Gastrocnemius medialis (tissue), 4 donors: ENCODE measurements at regions not wholly inside any gene's neighbourhood (a gene's known extent, or its start where the extent isn't known, plus 50 kb on each side); places are given as distances from the start of the nearest gene placed in this dataset.

ENCODE experiments used
- ATAC-seq, 2 donors: fragments of 150-250 bp; one replicate each; pipeline ENCODE4 v1.9.1; 2016
- DNase-seq, 2 donors: peaks; one replicate each; pipeline ENCODE4 v3.0.0-alpha.2; 2019
- H3K27ac ChIP-seq, 4 donors: fragments of 200-600 bp; sonication (generic); 1 replicate in 1 of 4; 2 replicates in 3 of 4; pipeline ENCODE4 v1.5.1; 2016 to 2018; ENCODE audit warnings: mild to moderate bottlenecking in 2 of 4, moderate library complexity in 1 of 4
- H3K27me3 ChIP-seq, 3 donors: fragments of 200-600 bp; sonication (generic) in 2 of 3; 1 replicate in 1 of 3; 2 replicates in 2 of 3; pipeline versions ENCODE4 v1.5.1 to v1.6.0; 2016 to 2019; ENCODE audit warnings: mild to moderate bottlenecking in 1 of 3, moderate library complexity in 1 of 3
- H3K36me3 ChIP-seq, 2 donors: fragments of 200-600 bp; sonication (generic) in 1 of 2; one replicate each; pipeline ENCODE4 v1.5.1; 2017 to 2018
- H3K4me1 ChIP-seq, 2 donors: fragments of 200-600 bp; sonication (generic) in 1 of 2; one replicate each; pipeline ENCODE4 v1.5.1; 2016 to 2017; ENCODE audit warnings: mild to moderate bottlenecking in 2 of 2
- H3K4me3 ChIP-seq, 4 donors: fragments of 200-600 bp; sonication (generic) in 3 of 4; 1 replicate in 1 of 4; 2 replicates in 3 of 4; pipeline ENCODE4 v1.5.1; 2016 to 2019; ENCODE audit warnings: mild to moderate bottlenecking in 2 of 4
- H3K9me3 ChIP-seq, 3 donors: fragments of 200-600 bp; sonication (generic) in 2 of 3; 1 replicate in 1 of 3; 2 replicates in 2 of 3; pipeline ENCODE4 v1.5.1; 2016 to 2019
- POLR2A ChIP-seq, 2 donors: fragments of 450-650 bp; IDR thresholded peaks; one replicate each; pipeline ENCODE4 v1.6.1; 2017; ENCODE audit warnings: antibody characterized with exemption in 2 of 2, mild to moderate bottlenecking in 2 of 2, moderate library complexity in 2 of 2
- in situ Hi-C, 4 donors: fragments of 200-750 bp; cut with MboI; loops; one replicate each; pipeline versions ENCODE4 v1.15.0 to v1.8.0; 2017; ENCODE audit warnings: low sequenced_read_pairs in 4 of 4
- intact Hi-C: fragments of 100-400 bp; cut with DNase I; formaldehyde crosslinking; loops from one replicate; pipeline ENCODE4 v1.15.1; 2023; ENCODE audit warnings: low total_unique reads
- TF ChIP-seq, protein P1 (sequence below), 5 experiments: fragments of 450-650 bp in 3 of 5; fragments of 200-600 bp in 2 of 5; sonication (generic) in 2 of 5; IDR thresholded peaks in 4 of 5; conservative IDR thresholded peaks in 1 of 5; 1 replicate in 4 of 5; 2 replicates in 1 of 5; pipeline ENCODE4 v1.5.1; 2016 to 2019; ENCODE audit warnings: antibody characterized with exemption in 5 of 5, mild to moderate bottlenecking in 3 of 5, moderate library complexity in 3 of 5

DNA sequence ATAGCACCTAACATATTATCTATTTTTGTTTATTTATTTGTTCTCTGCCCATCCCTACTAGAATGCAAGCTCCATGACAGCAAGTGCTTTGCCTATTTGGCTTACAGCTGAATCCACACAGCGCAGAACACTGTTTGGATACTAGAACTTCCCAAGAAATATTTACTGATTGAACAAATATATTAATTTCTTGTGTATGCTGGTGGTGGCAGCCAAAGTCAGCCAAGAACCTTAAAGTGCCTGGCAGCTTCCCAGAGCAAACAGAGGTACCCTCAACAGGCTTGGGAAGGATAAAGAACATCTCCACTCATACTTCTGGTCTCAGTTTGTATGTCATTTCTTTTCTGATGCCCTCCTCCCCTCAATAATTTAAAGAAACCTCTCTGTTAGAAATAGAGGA, 111.8 kb upstream of the SLC25A36 start:
- no peak overlapping the region for H3K27ac ChIP-seq
- no peak for TF ChIP-seq POLR2A (IDR thresholded peaks at IDR 0.05)
- TF ChIP-seq, protein P1, sequence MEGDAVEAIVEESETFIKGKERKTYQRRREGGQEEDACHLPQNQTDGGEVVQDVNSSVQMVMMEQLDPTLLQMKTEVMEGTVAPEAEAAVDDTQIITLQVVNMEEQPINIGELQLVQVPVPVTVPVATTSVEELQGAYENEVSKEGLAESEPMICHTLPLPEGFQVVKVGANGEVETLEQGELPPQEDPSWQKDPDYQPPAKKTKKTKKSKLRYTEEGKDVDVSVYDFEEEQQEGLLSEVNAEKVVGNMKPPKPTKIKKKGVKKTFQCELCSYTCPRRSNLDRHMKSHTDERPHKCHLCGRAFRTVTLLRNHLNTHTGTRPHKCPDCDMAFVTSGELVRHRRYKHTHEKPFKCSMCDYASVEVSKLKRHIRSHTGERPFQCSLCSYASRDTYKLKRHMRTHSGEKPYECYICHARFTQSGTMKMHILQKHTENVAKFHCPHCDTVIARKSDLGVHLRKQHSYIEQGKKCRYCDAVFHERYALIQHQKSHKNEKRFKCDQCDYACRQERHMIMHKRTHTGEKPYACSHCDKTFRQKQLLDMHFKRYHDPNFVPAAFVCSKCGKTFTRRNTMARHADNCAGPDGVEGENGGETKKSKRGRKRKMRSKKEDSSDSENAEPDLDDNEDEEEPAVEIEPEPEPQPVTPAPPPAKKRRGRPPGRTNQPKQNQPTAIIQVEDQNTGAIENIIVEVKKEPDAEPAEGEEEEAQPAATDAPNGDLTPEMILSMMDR (IDR thresholded peaks at IDR 0.05 in 4 of 5, conservative IDR thresholded peaks at IDR 0.05 in 1 of 5): no peak
- in situ Hi-C loops: no loop called here
- H3K4me1 ChIP-seq: no peaks in the 10 kb centered on the region
- ATAC-seq (no peak), DNase-seq (no peak)
- no peaks in the 10 kb centered on the region for H3K36me3 ChIP-seq
- H3K27me3 ChIP-seq: no peaks in the 10 kb centered on the region
- no peaks in the 10 kb centered on the region for H3K9me3 ChIP-seq
- H3K4me3 ChIP-seq: no peak overlapping the region
- intact Hi-C loops: no loop called here

DNA sequence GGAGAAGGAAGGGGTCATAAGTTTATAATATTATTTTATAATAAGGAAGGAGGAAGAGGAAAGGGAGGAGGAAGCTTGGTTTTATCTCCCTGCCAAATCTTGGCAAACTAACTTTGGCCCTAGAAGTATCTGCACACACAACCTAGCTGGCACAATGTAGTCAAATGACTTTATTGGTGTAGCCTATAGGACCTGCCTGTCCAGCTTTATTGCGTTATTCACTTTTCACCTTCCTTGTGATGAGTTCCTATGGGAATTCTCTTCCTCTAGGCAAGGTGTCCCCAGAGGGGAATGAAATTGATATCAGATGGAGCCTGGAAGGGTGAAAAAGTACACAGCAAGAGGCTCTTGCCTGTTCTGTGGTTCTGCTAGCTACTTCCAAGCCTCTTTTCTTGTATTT, 111.2 kb upstream of the SLC25A36 start:
- Histone ChIP-seq H3K9me3 (no peaks in the 10 kb centered on the region), H3K4me3 (no peak overlapping the region), H3K27ac (no peak overlapping the region), H3K27me3 (no peaks in the 10 kb centered on the region), H3K4me1 (no peaks in the 10 kb centered on the region), H3K36me3 (no peaks in the 10 kb centered on the region)
- TF ChIP-seq POLR2A (IDR thresholded peaks at IDR 0.05): no peak
- TF ChIP-seq, protein P1 (IDR thresholded peaks at IDR 0.05 in 4 of 5, conservative IDR thresholded peaks at IDR 0.05 in 1 of 5): no peak
- DNase-seq (no peak), ATAC-seq (no peak)
- in situ Hi-C loops: no loop called here
- intact Hi-C loops: no loop called here

DNA sequence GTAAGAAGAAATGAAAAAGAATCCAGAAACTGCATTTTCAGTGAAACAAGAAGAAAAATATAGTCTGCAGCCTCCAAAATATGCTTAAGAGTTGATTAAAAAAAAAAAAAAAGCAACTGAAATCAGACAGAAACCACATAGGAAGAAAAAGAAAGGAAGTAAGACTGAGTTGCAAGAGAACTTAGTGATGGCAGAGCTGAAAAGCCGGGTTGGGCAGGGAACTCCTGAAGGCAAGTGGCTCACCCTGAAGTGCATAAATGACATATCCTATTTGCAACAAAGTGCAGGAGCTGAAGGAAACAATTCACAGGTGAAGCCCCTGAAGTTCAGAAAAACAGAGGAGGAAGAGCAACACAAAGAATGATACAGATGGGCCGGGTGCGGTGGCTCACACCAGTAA, 108.8 kb upstream of the SLC25A36 start:
- ATAC-seq (no peak), DNase-seq (no peak)
- in situ Hi-C loops: no loop called here
- no peaks in the 10 kb centered on the region for H3K36me3 ChIP-seq
- no peak overlapping the region for H3K4me3 ChIP-seq
- no peaks in the 10 kb centered on the region for H3K9me3 ChIP-seq
- no peak overlapping the region for H3K27ac ChIP-seq
- H3K27me3 ChIP-seq: no peaks in the 10 kb centered on the region
- no peaks in the 10 kb centered on the region for H3K4me1 ChIP-seq
- TF ChIP-seq, protein P1 (IDR thresholded peaks at IDR 0.05 in 4 of 5, conservative IDR thresholded peaks at IDR 0.05 in 1 of 5): no peak
- no peak for TF ChIP-seq POLR2A (IDR thresholded peaks at IDR 0.05)
- intact Hi-C loops: no loop called here

GRCh38 chr3:140834266-140835037, 107.2 kb upstream of the SLC25A36 start:
- in situ Hi-C loops: no loop called here
- no peak for ATAC-seq
- no peak for DNase-seq
- no peak overlapping the region for H3K4me3 ChIP-seq
- TF ChIP-seq, protein P1 (IDR thresholded peaks at IDR 0.05 in 4 of 5, conservative IDR thresholded peaks at IDR 0.05 in 1 of 5): no peak
- no peak for TF ChIP-seq POLR2A (IDR thresholded peaks at IDR 0.05)
- no peaks in the 10 kb centered on the region for H3K27me3 ChIP-seq
- intact Hi-C loops: no loop called here
- no peaks in the 10 kb centered on the region for H3K9me3 ChIP-seq
- no peaks in the 10 kb centered on the region for H3K4me1 ChIP-seq
- no peaks in the 10 kb centered on the region for H3K36me3 ChIP-seq
- no peak overlapping the region for H3K27ac ChIP-seq
